GM12878 (cell line): ENCODE measurements at regions not wholly inside any gene's neighbourhood (a gene's known extent, or its start where the extent isn't known, plus 50 kb on each side); places are given as distances from the start of the nearest gene placed in this dataset.
"Not testable (repeated sequence)": the region's sequence is repeated elsewhere in the genome, so short reads cannot be mapped to it uniquely, and the experiment has no call there.

Experiments
- BCL3 ChIP-seq: IDR thresholded peaks from 2 replicates; pipeline ENCODE4 v1.6.1; 2011; ENCODE audit warnings: borderline replicate concordance, low read depth, mild to moderate bottlenecking, moderate library complexity, low read length; ENCODE audit not compliant: insufficient read depth, poor library complexity, severe bottlenecking
- BRCA1 ChIP-seq: IDR thresholded peaks from 2 replicates; pipeline ENCODE4 v1.6.1; 2011; ENCODE audit warnings: low read depth, low read length, improper control_type of control experiment
- CTCF ChIP-seq, 3 experiments: IDR thresholded peaks in 2 of 3; conservative IDR thresholded peaks in 1 of 3; 2 replicates each; pipeline ENCODE4 v1.5.1; 2011; ENCODE audit warnings: low read depth in 3 of 3, low read length in 3 of 3, mild to moderate bottlenecking in 3 of 3, control low read depth in 2 of 3, moderate library complexity in 2 of 3, inconsistent platforms in 1 of 3, mixed read lengths in 1 of 3; ENCODE audit not compliant: control insufficient read depth in 2 of 3, insufficient read depth in 1 of 3; ENCODE audit errors: extremely low read depth in 1 of 3
- EP300 ChIP-seq, 2 experiments: fragments of 150-350 bp in 1 of 2; IDR thresholded peaks; 2 replicates each; pipeline ENCODE4 v1.6.1; 2011 to 2012; ENCODE audit warnings: low read depth in 2 of 2, low read length in 2 of 2, borderline replicate concordance in 1 of 2, improper control_type of control experiment in 1 of 2, inconsistent platforms in 1 of 2; ENCODE audit not compliant: control insufficient read depth in 1 of 2
- FOXM1 ChIP-seq: IDR thresholded peaks from 2 replicates; pipeline ENCODE4 v1.6.1; 2012; ENCODE audit warnings: low read depth, mild to moderate bottlenecking, inconsistent platforms, low read length, moderate library complexity
- GABPA ChIP-seq: IDR thresholded peaks from 2 replicates; pipeline ENCODE4 v1.6.1; 2014; ENCODE audit warnings: antibody characterized with exemption, low read depth, mild to moderate bottlenecking, inconsistent platforms
- IRF5 ChIP-seq: fragments of 450-650 bp; IDR thresholded peaks from 2 replicates; pipeline ENCODE4 v1.6.1; 2017; ENCODE audit warnings: borderline replicate concordance
- MXI1 ChIP-seq: fragments of 150-350 bp; IDR thresholded peaks from 2 replicates; pipeline ENCODE4 v1.6.1; 2011; ENCODE audit warnings: low read depth, mild to moderate bottlenecking, inconsistent platforms, low read length, improper control_type of control experiment
- NR2F1 ChIP-seq: fragments of 450-650 bp; conservative IDR thresholded peaks from 2 replicates; pipeline ENCODE4 v1.6.1; 2017; ENCODE audit warnings: mild to moderate bottlenecking
- RAD21 ChIP-seq: IDR thresholded peaks from 2 replicates; pipeline ENCODE4 v1.6.1; 2011; ENCODE audit warnings: mild to moderate bottlenecking, low read depth, low read length, moderate library complexity; ENCODE audit not compliant: insufficient read depth
- SMAD1 ChIP-seq: fragments of 450-650 bp; IDR thresholded peaks from 2 replicates; pipeline ENCODE4 v1.6.1; 2018; ENCODE audit warnings: mild to moderate bottlenecking, low read depth; ENCODE audit not compliant: partially characterized antibody
- SMC3 ChIP-seq: IDR thresholded peaks from 2 replicates; pipeline ENCODE4 v1.6.1; 2011; ENCODE audit warnings: low read length, improper control_type of control experiment, borderline replicate concordance
- YY1 ChIP-seq: IDR thresholded peaks from 2 replicates; pipeline ENCODE4 v1.6.1; 2011; ENCODE audit warnings: low read depth, mild to moderate bottlenecking, low read length
- TF ChIP-seq, protein P1 (sequence below): IDR thresholded peaks from 2 replicates; pipeline ENCODE4 v1.6.1; 2012; ENCODE audit warnings: low read depth, low read length, improper control_type of control experiment

DNA sequence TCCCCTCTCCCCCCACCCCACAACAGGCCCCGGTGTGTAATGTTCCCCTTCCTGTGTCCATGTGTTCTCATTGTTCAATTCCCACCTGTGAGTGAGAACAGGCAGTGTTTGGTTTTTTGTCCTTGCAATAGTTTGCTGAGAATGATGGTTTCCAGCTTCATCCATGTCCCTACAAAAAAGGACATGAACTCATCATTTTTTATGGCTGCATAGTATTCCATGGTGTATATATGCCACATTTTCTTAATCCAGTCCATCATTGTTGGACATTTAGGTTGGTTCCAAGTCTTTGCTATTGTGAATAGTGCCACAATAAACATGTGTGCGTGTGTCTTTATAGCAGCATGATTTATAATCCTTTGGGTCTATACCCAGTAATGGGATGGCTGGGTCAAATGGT is 176.4 kb upstream of the C1GALT1 start:
- TF ChIP-seq YY1; CTCF (IDR thresholded peaks at IDR 0.05 in 2 of 3, conservative IDR thresholded peaks at IDR 0.05 in 1 of 3; ENCODE audit: control insufficient read depth in 2 of 3, extremely low read depth in 1 of 3, insufficient read depth in 1 of 3, low read depth in 3 of 3, low read length in 3 of 3); SMC3; MXI1; FOXM1; NR2F1; RAD21; IRF5; SMAD1; BRCA1; BCL3; GABPA; EP300 (IDR thresholded peaks at IDR 0.05; ENCODE audit: borderline replicate concordance in 1 of 2, control insufficient read depth in 1 of 2, low read depth in 2 of 2, low read length in 2 of 2): not testable (repeated sequence)
- TF ChIP-seq, protein P1, sequence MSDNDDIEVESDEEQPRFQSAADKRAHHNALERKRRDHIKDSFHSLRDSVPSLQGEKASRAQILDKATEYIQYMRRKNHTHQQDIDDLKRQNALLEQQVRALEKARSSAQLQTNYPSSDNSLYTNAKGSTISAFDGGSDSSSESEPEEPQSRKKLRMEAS, result not testable (repeated sequence)
